NCI-H1436 treated with DMSO at 0.1 percent for 48 hours (cell line): ENCODE measurements at regions not wholly inside any gene's neighbourhood (a gene's known extent, or its start where the extent isn't known, plus 50 kb on each side); places are given as distances from the start of the nearest gene placed in this dataset.

Experiments
- DNase-seq: peaks from one replicate; lab custom pipeline; 2025; lab: John Stamatoyannopoulos, UW

DNA sequence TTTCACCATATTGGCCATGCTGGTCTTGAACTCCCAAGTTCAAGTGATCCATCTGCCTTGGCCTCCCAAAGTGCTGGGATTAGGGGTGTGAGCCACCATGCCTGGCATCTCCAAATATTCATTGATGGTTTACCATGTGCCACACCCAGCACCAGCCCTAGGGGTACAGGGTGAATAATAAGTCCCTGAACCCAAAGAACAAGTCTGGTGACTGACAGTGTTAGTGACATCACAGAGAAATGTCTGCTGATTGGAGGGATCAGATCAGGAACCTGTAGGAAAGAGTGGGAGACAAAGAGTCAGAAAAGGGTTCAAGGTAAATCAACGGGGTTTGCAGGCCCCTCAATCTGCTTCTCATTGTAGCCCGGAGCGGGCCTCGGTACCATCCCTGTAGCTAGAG lies 118.4 kb upstream of the NABP1 start:
- no peak for DNase-seq

DNA sequence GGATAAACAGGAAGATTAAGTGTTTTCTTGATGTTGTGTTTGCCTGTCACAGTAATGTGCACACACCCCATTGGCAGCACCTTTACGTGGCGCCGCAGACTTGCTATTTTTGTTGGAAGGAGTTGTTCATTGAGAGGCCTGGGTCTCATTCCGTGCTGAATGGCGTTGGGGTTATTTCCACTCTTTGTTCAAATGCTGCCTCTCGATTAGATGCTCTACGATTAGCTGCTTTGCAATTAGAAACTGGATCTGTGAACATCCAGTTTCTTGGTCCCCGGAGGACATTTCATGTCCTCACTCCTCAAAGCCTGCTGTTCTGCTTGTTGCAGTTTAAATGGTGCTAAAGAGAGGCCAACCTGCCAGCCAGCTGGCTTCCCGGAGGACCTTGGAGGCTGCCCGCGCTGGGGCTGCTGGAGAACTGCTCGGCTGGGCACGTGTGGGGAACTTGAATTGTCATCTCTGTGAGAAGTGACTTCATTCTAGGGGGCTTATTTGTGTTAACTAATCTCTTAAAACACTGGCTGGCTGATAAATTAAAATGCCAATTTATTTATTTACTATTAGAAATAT lies 117.4 kb upstream of the NABP1 start:
- DNase-seq = peak; percentile 72

DNA sequence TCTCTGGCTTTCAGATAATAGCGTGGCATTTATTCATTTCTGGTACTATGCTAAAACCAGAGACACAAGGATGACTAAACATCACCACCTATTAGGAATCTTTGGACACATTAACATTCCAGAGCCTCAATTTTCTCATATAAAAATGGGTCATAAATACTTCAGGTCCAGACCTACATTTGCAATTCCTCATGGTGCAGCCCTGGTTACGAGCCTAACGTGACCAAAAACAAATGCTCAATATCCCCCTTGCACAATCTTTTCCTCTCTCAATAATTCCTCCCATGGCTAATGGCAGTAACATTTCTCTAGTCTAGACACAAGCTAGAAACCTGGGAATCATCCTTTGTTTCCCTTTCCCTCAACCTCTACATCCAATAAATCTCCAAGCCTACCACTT lies 112.8 kb upstream of the NABP1 start:
- DNase-seq = no peak

DNA sequence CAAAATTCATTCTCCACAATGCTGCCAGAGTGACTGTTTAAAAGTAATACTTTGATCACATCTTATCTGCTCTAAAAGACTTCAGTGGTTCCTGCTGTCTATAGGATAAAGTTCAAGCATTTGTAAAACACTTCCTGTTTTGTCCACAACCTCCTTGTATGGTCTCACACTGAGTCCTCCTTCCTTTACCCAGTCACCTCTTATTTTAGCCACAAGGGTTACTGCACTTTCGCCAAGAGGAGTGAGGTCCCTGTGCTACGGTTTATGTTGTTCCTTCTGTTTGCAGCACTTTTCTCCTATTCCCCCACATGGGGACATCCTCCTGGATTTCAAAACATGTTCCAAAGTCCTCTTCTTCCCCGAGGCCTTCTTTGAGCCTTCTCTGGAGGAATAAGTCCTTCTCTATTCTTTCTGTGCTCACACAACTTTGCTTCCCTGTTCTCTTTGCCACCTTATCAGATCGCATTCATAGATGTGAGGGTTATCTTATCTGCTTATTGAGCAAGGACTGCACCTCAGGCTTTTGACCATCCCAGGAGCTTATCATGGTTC lies 112.2 kb upstream of the NABP1 start:
- DNase-seq = no peak

DNA sequence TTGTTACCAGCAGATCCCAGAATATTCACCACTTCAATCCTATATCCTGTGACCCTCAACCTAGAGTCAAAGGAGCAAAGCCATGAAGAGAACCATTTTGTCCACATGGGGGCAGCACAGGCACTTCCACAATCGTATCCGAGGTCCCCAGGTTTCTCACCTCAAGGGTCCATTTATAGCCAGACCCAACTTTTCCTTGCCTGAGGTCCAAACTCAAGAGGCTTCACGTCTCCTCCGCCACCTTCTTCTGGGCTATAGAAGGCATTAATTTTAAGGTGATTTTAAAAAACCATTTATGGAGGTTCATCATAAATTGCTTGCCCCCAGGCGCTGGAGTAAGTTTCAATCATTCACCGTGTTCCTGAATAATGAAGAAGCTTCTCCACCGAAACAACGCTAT lies 111.6 kb upstream of the NABP1 start:
- DNase-seq = no peak

DNA sequence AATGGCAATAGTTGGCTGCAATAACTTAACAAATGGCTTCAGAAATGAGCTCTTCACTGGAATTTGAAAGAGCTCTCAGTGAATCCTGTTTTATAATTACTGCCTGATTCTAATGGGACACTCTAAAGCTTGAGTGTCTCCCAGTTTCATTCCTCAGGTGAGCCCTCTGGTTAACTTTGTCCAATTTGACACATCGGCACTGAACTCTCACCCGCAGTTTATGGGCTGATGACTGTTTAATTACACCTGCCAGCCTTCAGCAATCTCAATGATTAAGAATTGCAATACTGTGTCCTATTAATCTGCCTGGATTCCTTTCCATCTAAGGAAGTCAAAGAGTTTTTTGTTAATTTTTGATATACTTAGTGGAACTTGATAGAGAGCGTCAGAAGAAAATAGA lies 110.7 kb upstream of the NABP1 start:
- DNase-seq = no peak

DNA sequence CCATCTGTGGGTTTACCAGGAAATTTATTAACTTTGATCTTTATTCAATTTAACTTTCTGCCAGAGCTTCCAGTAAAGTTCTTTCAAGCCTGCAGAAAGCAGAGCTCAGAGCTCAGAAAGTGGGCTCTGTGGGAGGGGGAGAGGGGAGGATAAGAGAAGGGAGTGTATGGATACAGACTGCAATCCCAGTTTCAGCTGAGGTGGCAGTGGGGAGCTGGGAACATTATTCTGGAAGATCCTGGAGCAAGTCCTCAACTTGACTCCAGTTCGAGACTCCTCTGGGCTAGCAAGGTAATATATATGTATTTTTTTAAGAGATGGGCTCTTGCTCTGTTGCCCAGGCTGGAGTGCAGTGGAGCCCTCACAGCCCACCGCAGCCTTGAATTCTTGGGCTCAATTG lies 108.9 kb upstream of the NABP1 start:
- DNase-seq = no peak

DNA sequence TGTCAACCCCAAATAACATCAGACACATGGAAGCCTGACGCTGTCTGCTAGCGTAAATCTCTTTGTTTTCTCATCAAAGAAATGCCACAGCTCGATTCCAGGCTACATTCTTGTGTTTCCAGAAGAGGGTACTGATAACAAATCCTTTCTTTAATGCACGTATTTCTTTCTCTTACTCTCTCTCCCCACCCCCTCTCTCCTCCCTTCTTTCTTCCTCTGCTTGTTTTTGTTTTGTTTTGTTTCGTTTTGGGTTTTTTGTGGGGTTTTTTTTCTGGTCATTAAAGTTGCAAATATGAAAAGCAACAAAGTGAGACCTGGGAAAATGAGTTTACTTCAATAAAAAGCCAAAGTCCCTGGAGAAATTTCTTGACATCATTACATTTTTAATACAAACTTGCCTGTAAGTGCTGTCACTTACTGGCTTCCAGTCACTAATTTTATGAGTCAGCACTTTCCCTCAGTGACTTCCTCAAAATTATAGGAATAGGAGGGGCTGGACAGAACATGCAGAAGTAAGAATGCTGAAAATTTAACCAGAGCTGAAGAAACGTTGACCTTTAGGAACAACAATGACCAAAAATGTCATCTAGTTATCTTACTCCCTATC lies 106.7 kb upstream of the NABP1 start:
- DNase-seq = no peak

DNA sequence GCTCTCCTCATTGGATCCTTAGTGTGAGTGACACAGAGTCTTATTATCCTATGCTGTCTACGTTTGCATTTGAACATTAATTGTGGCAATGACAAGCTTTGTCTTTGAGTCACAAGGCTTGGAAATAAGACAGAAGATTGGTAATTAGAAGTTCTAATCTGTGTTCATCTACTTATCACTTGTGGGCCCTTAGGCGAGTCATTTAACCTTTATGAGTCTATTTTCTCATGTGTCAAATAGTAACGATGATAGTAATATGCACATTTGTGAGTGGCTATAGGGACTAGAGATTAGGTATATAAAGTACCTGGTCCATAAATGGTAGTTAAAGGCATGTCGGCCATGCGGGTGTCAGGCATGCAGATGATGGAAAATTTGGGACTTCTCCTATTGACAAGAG lies 105.6 kb upstream of the NABP1 start:
- no peak for DNase-seq

DNA sequence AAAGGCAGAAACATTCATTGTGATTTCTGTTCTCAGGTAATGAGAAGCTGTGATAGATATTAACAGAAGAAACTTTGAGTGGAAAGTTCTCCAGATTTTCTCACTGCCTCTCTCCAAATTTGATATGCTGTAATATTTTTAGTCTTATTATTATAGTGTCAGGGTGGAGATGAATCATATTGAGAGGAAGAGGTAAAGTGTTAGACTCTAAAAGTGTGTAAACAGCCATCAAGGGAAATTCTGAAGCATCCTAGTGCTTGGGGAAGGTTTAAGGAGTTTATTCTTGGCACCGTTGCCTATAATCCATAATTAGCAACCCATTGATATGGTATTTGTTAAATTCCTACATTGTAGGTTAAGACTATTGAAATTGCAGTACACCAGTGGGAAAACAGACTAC lies 104.7 kb upstream of the NABP1 start:
- no peak for DNase-seq

DNA sequence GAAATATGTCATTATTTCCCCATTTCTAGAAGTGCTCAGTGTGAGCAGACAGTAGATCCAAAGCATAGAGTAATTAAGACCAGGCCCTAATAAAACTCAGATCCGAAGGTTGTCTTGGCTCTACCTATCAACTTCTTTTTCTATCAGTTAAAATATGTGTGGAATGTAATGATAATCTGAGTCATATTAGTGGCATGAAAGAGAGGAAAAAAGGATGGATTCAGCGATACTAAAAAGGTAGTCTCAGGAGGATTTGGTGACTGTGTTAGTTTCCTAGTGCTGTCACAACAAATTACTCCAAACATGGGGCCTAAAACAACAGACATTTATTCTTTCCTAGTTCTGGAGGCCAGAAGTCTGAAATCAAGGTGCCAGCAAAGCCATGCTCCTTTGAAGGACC lies 103.7 kb upstream of the NABP1 start:
- no peak for DNase-seq

DNA sequence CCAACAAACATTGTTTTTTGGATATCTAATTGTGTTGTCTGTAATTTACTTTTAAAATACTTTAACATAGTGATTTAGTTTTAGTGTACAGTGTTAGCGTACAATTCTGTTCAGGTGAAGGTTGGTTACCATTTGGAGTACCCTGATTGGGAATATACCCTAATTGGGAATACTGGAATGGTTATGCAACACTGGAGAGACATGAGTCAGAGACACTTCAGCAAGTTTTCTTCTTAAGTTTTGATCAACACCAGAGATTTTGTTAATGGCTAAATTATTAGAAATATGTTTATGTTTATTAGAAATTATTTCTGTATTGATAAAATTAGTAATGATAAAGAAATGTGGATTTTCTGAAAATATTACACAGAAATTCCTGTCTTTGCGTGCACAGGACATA lies 100.3 kb upstream of the NABP1 start:
- DNase-seq = no peak

DNA sequence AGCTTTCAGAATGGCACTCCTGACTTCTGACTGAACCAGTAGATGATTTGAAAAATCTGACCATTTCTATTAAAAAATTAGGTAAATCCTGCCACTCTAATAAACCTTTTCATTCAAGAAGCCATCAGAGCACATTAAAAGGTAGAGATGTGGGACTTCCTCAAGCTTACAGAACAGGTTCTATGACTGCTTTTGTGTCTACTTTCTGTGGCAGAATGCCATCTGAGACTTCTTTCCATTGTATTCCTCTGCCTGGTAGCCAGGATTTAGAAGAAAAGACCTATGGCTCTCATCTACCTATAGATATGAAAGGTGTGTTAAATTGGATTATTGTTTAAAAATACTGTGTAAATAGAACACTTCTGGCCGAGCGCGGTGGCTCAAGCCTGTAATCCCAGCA lies 99.9 kb upstream of the NABP1 start:
- DNase-seq = no peak

DNA sequence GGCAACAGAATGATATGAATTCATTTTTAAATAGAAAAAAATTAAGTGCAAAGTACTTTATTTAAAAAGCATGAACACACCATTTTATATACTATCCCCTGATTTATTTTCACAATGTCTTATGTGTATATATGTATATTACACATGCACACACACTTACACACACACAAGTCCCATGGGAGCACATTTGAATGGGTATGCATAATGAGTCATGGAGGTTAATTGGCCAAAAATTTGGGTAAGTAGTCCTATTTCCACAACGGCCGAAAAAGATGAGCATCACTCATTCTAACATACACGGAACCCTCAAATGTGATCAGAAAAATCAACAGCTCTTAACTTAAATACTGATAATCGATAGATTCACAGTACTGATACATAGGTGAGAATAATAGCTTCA lies 97.4 kb upstream of the NABP1 start:
- no peak for DNase-seq

DNA sequence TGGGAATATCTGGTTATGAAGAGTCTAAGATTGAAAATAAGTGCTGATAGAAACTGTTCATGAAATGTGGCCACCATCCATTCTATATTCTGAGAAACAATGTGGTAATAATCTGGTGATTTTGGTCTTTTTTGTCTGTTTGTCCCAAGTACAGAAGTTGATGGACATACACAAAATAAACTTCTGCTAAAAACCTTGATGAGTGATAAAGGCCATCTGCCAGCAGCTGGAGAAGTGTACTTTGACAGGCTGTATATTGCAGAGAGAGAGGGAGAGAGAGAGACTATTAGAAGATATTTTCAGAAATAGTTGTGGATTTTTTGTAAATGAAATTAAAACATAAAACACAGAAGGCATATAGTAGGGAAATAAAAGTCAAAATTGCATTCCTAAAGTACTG lies 96.9 kb upstream of the NABP1 start:
- no peak for DNase-seq

DNA sequence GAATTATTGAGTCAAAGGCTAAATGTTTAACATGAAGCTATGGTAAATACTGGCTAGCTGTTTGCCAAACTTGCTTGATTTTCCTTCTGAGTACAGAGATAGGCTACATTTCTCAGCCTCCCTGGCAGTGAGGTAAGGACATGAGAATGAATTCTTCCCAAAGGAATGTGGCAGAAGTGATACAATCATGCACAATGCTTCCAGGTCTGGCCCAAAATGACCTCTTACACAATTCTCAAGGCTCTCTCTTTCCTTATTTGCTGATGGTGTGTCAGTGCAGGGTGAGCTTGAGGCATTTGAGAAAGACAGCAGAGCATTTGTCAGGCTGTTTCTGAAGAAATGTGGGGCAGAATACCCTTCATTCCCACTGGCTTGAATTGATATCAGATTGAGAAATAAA lies 95.6 kb upstream of the NABP1 start:
- DNase-seq = no peak

DNA sequence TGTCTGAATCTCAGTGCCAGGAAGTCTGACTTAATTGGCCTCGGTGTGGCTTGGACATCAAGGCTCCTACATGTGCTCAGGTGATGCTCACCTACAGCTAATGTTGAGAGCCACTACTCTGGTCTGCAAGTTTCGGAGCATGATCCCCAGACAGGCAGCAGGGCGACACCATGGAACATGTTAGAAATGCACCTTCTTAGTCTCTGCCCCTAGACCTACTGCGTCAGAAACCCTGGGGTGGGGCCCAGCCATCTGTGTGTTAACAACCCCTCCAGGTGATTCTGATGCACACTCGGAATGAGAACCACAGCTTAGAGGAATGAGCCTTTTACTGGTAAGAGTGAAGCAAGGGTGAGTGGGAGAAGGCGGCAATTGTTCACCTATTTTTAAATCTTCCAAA lies 86.9 kb upstream of the NABP1 start:
- DNase-seq = no peak

DNA sequence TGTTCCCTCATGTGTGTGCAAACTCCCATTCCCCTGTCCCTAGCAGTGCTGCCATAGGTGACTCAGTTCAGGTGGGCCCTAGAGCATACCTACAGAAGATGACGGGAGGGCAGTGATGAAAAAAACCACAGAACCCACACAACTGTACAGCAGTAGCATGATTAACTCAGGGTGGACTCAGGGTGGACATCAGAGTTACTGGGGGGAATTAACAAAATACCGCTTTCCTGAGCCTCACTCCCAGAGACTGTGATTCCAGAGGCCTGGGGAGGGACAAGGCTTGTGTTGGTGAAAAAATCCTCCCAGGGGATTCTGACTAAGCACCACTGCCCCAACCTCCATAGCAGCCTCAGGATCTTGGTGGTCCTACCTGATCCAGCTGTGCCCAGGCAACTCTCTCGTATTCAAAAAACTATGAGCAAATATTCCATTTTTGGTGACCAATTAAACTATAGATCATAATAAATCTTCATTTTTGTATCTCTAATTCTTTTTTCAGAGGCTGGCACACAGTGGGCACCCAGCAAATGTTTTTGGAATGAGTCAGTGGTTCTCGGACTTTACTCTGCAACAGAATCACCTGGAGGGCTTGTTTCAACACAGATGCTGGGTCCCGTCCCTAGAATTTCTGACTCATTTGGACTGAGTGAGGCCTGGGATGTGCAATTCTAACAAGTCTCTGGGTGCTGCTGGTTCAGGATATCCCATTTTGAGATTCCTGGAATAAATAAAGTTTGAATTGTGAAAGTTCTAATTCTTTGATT lies 84.1 kb upstream of the NABP1 start:
- DNase-seq = no peak

DNA sequence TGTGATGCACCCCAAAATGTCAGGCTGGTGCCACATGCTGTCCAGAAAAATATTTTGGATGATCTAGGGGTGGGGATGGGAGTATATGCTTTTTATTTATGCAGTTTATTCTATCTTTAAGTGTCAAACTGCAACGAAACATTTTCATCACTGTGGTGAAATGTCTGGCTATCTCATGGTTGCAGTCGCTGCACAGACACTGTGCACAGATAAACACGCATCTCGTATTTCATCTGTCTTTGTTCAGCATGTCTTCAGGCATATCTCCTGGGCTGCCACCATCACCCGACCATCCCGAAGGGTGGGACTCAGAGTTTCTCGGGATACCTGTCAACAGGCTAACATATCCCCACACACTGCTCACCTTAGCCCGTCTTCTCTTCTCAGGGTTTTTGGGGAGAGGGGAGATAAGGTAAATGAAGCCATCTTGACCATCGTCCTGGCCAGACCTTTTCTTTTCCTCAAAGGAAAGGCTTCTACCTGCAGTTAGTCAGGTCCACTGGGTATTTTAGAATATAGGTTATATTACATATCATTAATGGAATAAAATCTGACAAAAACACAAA lies 80.7 kb upstream of the NABP1 start:
- DNase-seq = no peak

DNA sequence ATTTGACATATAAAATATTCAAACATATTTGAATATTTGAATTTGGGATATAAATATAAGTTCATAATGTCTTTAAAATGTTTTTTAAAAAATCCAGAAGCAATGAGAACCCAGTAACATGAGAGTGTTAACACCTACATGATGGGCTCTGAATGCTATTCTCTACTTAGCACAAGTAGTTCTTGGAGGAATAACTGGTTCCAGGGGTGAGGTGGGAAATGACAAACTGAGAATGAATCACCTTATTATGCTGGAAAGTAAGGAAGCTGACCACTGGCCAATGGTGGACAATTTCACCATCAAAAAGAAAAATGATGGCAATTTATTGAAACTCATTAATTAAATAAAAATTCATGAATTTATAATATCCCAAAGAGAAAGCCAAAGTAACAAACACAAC lies 79.6 kb upstream of the NABP1 start:
- no peak for DNase-seq

DNA sequence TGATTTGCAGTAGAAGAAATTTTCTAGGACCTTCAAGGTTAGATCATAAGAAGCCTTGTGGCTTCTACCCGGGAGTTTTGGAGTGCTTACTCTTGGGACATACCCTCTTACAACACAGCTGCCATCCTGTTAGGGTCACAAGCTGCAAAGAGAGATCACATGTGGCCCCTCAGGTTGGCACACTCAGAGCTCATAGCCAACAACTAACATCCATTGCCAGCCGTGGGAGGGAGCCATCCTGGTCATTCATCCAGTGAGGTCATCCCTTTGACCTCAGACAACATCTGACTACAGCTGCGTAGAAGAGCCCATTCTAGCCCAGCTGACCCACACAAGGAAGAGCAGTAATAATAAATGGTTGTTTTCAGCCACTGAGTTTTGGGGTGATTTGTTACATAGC lies 76.9 kb upstream of the NABP1 start:
- DNase-seq = no peak

DNA sequence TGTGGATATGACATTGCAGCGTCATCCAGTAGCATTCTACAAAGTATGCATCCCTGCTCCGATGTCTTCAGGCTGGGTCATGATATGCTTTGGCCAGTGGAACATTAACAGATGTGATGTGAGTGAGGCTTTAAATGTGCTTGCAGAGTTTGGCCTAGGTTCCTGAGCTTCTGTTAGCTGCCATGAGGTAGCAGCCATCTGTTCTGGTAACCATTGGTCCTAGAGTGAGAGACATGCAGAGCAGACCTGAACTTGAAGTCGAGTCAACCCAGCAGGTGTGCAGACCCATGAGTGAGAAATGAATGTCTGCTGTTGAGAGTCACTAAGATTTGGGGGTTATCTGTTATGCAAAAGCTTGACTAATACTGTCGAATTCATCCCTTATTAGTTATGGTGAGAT lies 73.8 kb upstream of the NABP1 start:
- no peak for DNase-seq

DNA sequence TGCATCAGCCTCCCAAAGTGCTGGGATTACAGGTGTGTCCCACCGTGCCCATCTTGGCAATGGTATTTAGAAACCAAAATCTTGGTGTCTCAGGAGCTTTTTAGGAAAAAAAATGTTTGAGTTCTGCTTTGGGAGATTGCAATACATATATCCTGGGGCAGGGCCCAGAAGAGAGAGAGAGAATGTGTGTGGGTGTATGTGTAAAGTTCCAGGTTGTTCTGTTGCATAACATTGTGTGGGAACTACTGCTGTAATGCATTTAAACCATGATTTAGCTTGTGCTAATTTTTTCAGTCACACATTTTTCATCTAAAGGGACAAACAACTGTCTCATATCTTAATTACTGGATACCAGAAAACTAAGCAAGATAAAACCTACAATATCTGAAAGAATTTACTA lies 70.8 kb upstream of the NABP1 start:
- no peak for DNase-seq
